A673 (cell line): ENCODE measurements at regions not wholly inside any gene's neighbourhood (a gene's known extent, or its start where the extent isn't known, plus 50 kb on each side); places are given as distances from the start of the nearest gene placed in this dataset.
A peak's percentile ranks its signal among the peaks of the same experiment; 100 is the strongest.

ENCODE experiments used
- BruUV-seq: library from RNA; stranded (reverse); fragments of 400-500 nt; replicated peaks from 2 replicates; lab custom pipeline; 2021; lab: Mats Ljungman, UMichigan
- CTCF ChIA-PET: fragments of 300-600 bp; sonication (Branson Sonifier 250); formaldehyde crosslinking; loops from one replicate; lab custom pipeline; 2022; ENCODE audit warnings: antibody characterized with exemption; lab: Charles Lee
- POLR2A ChIA-PET: fragments of 300-600 bp; sonication (Branson Sonifier 250); formaldehyde crosslinking; loops from one replicate; lab custom pipeline; 2022; ENCODE audit warnings: antibody characterized with exemption; ENCODE audit not compliant: low non-redundant PET; lab: Charles Lee
- DNase-seq: peaks from one replicate; pipeline ENCODE4 v3.0.0-alpha.2; 2015; ENCODE audit warnings: low spot score
- H3K27ac ChIP-seq: fragments of 200-600 bp; sonication (generic); 2 replicates; pipeline ENCODE4 v1.5.1; 2016; ENCODE audit warnings: mixed run types, low read depth, mild to moderate bottlenecking, mixed read lengths, antibody characterized with exemption, low read length; ENCODE audit not compliant: poor library complexity, severe bottlenecking
- H3K27me3 ChIP-seq: fragments of 200-600 bp; sonication (generic); replicated peaks from 2 replicates; pipeline ENCODE4 v1.6.1; 2017; ENCODE audit warnings: mixed run types, low read depth, mild to moderate bottlenecking, mixed read lengths, antibody characterized with exemption, low read length; ENCODE audit not compliant: insufficient read depth, poor library complexity
- H3K36me3 ChIP-seq: fragments of 200-600 bp; sonication (generic); 2 replicates; pipeline ENCODE4 v1.6.1; 2016; ENCODE audit warnings: mixed run types, mild to moderate bottlenecking, mixed read lengths, antibody characterized with exemption, low read length; ENCODE audit not compliant: insufficient read depth, poor library complexity, severe bottlenecking
- H3K4me1 ChIP-seq: fragments of 200-600 bp; sonication (generic); 2 replicates; pipeline ENCODE4 v1.6.1; 2017; ENCODE audit warnings: mixed run types, mild to moderate bottlenecking, mixed read lengths, antibody characterized with exemption, low read length; ENCODE audit not compliant: insufficient read depth, poor library complexity, severe bottlenecking
- H3K4me3 ChIP-seq: fragments of 200-600 bp; sonication (generic); 2 replicates; pipeline ENCODE4 v1.5.1; 2016; ENCODE audit warnings: low read depth, mixed run types, mild to moderate bottlenecking, mixed read lengths, low read length; ENCODE audit not compliant: poor library complexity, severe bottlenecking
- H3K9me3 ChIP-seq: fragments of 200-600 bp; sonication (generic); 2 replicates; pipeline ENCODE4 v1.6.1; 2016; ENCODE audit warnings: mixed run types, low read depth, mild to moderate bottlenecking, mixed read lengths, antibody characterized with exemption, low read length; ENCODE audit not compliant: poor library complexity, severe bottlenecking
- CTCF ChIP-seq: fragments of 300-800, 200-600 bp; sonication (generic); conservative IDR thresholded peaks from 2 replicates; pipeline ENCODE4 v1.5.1; 2017; ENCODE audit warnings: low read depth, mild to moderate bottlenecking, antibody characterized with exemption, low read length, moderate library complexity, mixed read lengths
- EZH2 ChIP-seq: fragments of 200-600 bp; sonication (generic); IDR thresholded peaks from 2 replicates; pipeline ENCODE4 v1.6.1; 2017; ENCODE audit warnings: borderline replicate concordance, low read depth, mild to moderate bottlenecking, mixed read lengths, antibody characterized with exemption, low read length; ENCODE audit not compliant: poor library complexity, severe bottlenecking
- intact Hi-C: fragments of 100-400 bp; cut with micrococcal nuclease; formaldehyde crosslinking; loops from one replicate; pipeline ENCODE4 v1.10.0; 2022; ENCODE audit not compliant: unreplicated experiment

- H3K4me3 ChIP-seq = no peak overlapping the region
- no TSS peak for BruUV-seq
- H3K27ac ChIP-seq = no peak overlapping the region
- DNase-seq = no peak
- H3K36me3 ChIP-seq = no peaks in the 10 kb centered on the region
- intact Hi-C loops = no loop called here
- no peaks in the 10 kb centered on the region for H3K4me1 ChIP-seq
- no peak for TF ChIP-seq EZH2
- TF ChIP-seq CTCF = no peak
- no peaks in the 10 kb centered on the region for H3K27me3 ChIP-seq
- ChIA-PET POLR2A (no interaction called here), CTCF (no interaction called here)
- no peaks in the 10 kb centered on the region for H3K9me3 ChIP-seq
Observed at GRCh38 chr6:132028029-132028428, 76.9 kb upstream of the CCN2 start.

GRCh38 chr6:132025468-132025867 is 74.3 kb upstream of the CCN2 start:
- no TSS peak for BruUV-seq
- TF ChIP-seq EZH2 (no peak), CTCF (no peak)
- Histone ChIP-seq H3K27me3 (no peaks in the 10 kb centered on the region), H3K4me3 (no peak overlapping the region), H3K4me1 (no peaks in the 10 kb centered on the region), H3K27ac (no peak overlapping the region), H3K36me3 (no peaks in the 10 kb centered on the region), H3K9me3 (no peaks in the 10 kb centered on the region)
- POLR2A ChIA-PET = no interaction called here
- DNase-seq = no peak
- CTCF ChIA-PET = no interaction called here
- intact Hi-C loops = no loop called here

DNA sequence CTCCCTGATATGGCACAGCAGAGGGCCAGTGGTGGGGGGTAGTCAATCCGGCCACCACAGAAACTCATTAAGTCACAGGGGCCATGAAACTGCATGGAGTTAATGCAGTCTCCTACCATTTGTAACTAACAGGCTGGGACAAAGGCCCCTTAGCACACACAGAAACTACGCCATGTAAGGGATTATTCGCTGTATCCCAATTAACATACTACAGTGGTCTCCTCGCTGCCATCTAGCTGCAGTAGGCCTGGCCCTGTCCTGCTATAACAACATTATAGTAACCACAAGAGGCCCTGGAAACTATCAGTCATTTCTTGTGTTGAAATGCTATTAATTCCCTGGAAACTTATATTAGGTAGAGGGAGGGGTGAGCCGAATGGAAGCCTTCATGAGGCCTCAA is 72.3 kb upstream of the CCN2 start:
- TF ChIP-seq CTCF = peak; percentile 55
- no peak for TF ChIP-seq EZH2
- DNase-seq = peak; percentile 27

More for the DNA sequence above, 72.3 kb upstream of the CCN2 start:
- H3K9me3 ChIP-seq = no peaks in the 10 kb centered on the region
- no peak overlapping the region for H3K27ac ChIP-seq
- intact Hi-C loops = no loop called here
- ChIA-PET POLR2A (no interaction called here), CTCF (no interaction called here)
- BruUV-seq = no TSS peak
- no peaks in the 10 kb centered on the region for H3K27me3 ChIP-seq
- H3K4me1 ChIP-seq = no peaks in the 10 kb centered on the region
- no peak overlapping the region for H3K4me3 ChIP-seq
- no peaks in the 10 kb centered on the region for H3K36me3 ChIP-seq
